Peyer's patch (tissue), 4 donors: ENCODE measurements at regions not wholly inside any gene's neighbourhood (a gene's known extent, or its start where the extent isn't known, plus 50 kb on each side); places are given as distances from the start of the nearest gene placed in this dataset.

Experiments
- POLR2A ChIP-seq, 2 donors: fragments of 450-650 bp; IDR thresholded peaks; one replicate each; pipeline ENCODE4 v1.5.1; 2017; ENCODE audit warnings: antibody characterized with exemption in 2 of 2, mild to moderate bottlenecking in 2 of 2, moderate library complexity in 2 of 2
- TF ChIP-seq, protein P1 (sequence below), 6 experiments: fragments of 450-650 bp in 4 of 6; fragments of 200-600 bp in 2 of 6; sonication (generic) in 1 of 6; IDR thresholded peaks; one replicate each; pipeline ENCODE4 v1.5.1; 2017 to 2019; ENCODE audit warnings: antibody characterized with exemption in 6 of 6, mild to moderate bottlenecking in 3 of 6, moderate library complexity in 1 of 6

DNA sequence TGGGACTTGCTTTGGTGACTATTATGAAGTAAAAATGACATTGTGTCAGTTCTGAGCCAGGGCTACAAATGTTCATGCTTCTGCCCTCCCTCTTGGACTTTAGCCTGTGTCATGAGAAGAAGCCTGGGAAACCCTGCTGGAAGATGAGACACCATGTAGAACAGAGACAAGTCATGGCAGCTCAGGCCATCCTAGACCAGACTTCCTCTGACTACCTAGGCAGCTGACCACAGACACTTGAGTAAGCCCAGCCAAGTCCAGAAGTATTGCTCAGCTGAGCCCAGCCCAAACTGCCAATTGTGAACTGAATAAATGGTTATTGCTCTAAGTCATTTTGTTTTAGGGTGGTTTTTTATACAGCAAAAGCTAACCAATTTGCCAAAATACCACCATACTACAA is 467.6 kb upstream of the CNKSR2 start:
- TF ChIP-seq POLR2A (IDR thresholded peaks at IDR 0.05) = no peak
- TF ChIP-seq, protein P1, sequence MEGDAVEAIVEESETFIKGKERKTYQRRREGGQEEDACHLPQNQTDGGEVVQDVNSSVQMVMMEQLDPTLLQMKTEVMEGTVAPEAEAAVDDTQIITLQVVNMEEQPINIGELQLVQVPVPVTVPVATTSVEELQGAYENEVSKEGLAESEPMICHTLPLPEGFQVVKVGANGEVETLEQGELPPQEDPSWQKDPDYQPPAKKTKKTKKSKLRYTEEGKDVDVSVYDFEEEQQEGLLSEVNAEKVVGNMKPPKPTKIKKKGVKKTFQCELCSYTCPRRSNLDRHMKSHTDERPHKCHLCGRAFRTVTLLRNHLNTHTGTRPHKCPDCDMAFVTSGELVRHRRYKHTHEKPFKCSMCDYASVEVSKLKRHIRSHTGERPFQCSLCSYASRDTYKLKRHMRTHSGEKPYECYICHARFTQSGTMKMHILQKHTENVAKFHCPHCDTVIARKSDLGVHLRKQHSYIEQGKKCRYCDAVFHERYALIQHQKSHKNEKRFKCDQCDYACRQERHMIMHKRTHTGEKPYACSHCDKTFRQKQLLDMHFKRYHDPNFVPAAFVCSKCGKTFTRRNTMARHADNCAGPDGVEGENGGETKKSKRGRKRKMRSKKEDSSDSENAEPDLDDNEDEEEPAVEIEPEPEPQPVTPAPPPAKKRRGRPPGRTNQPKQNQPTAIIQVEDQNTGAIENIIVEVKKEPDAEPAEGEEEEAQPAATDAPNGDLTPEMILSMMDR (IDR thresholded peaks at IDR 0.05) = no peak
